DMS 273 (cell line): ENCODE measurements at regions not wholly inside any gene's neighbourhood (a gene's known extent, or its start where the extent isn't known, plus 50 kb on each side); places are given as distances from the start of the nearest gene placed in this dataset.

Source experiments
- DNase-seq: peaks from one replicate; lab custom pipeline; 2025; ENCODE audit not compliant: unreplicated experiment; lab: John Stamatoyannopoulos, UW

DNA sequence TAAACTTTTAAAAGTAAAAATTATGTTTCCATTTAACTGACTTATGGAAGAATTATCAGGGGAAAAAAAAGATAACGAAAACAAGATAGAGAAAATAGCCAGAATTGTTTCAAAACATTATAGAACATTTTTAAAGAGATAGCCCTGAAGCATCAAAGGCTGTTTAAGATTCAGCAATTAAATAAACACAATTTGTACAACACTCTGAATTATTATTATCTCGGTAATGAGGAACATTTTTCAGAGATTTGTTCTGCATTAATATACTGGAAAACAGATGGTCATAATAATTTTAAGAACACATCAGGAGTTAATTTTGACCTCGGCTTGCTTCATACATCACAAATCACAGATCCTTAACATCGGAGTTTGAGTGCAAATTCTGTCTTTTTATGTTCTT, 643.8 kb downstream of the SORCS1 start:
- DNase-seq: no peak

DNA sequence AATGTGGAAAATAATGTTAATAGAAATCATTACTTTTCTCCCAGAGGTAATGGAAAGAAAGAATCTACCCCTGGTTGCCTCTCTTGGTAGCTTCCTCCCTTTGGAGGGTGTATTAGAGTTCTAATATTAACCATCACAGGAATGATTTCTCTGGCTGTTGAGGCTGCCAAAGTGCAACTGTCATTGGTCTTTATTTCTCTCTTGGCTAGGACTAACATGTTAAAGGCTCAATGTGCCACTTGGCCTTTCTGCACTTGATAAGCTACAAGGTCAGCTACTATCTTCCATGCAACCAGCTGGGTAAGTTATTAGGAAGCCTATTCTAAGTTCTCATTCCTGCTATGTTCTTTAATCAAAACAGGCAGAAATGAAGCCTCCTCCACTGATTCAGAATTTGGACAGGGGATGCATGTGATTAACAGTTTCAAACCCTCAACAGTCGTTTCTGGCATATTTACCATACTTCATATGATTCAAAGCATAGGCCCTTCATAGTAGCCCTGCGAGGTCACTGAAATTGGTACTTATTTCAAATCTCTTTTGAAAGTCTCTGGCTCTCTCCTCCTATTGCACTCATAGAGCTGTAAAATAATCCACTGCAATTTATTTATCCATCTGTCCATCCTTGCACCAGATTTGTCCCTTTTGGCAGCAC, 645.0 kb downstream of the SORCS1 start:
- DNase-seq: no peak

DNA sequence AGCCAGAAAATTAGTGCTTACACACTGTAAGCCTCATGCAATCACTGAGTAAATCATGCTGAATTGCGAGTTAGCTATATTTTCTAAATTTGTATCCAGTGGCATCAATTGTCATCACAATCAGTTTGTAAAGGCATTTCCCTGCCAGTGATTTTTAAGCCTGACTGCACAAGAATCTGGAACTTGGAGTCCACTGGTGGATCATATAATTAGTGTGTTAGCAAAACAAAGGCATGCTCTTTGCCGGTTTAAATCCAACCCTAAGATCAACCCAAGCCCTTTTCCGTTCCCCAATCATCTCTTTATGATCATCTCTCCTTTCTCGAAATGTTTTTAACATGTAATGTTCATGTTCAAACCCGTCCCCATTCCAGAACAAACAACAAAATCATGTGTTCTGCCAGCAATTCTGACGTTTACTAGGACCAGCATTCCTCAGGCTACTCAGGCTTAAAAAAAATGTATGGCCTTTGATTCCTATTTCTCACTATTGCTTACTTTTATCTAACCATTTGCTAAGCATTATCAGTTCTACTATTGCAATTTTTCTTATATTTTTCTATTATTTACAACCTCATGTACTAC, 649.2 kb downstream of the SORCS1 start:
- DNase-seq: no peak

DNA sequence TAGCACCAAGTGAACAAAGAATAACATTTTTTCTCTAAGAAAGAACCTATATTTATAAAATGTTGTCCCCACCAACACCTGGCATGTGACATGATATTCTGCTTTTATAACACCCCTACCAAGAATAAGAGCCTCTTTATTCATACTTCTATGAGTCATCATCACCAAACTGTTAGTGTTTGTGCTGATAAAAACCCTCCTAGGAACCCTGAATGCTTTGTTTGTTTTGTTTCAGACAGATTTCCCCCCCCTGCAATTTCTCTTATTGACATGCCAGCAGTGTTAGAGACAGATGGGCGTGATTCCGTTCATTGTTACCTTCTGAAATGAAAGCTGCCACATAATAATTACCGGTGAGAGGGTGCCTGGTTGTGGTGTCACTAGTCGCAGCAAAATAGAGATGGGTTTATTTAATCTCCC, 651.1 kb downstream of the SORCS1 start:
- no peak for DNase-seq

DNA sequence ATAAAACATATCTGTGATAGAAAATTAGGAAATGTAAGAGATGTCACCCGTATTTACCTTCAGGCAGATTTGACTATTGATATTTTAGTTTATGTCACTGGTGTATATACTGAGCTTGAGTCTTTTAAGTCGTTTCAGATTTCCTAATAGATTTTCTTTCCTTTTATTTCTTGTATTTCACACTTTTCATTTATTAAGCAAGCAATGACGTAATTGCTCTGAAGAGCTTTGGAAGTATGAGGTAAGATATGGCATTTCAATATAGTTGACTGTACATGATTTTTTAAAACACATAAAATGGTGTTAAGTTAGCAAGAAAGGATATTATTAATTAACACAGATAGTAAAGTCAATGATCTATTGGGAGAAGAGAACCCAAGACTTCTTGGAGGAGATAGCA, 652.6 kb downstream of the SORCS1 start:
- DNase-seq: no peak

DNA sequence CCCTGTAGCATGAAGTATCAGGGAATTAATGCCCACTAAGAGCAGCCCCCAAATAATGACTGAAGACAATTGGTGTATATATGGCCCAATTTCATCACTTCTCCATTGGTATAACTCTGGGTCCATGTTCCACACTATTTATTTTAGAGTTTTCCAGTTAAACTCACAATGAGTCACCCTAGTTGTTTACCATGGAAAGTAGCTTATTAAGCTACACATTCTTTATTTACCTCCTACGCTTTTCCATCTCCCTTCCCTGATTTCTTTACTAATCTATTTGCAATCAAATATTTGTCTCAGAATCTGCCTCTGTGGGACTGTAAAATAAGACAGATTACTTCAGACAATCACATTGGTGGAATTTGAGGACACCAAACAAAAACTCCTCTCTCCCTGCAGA, 655.6 kb downstream of the SORCS1 start:
- no peak for DNase-seq

DNA sequence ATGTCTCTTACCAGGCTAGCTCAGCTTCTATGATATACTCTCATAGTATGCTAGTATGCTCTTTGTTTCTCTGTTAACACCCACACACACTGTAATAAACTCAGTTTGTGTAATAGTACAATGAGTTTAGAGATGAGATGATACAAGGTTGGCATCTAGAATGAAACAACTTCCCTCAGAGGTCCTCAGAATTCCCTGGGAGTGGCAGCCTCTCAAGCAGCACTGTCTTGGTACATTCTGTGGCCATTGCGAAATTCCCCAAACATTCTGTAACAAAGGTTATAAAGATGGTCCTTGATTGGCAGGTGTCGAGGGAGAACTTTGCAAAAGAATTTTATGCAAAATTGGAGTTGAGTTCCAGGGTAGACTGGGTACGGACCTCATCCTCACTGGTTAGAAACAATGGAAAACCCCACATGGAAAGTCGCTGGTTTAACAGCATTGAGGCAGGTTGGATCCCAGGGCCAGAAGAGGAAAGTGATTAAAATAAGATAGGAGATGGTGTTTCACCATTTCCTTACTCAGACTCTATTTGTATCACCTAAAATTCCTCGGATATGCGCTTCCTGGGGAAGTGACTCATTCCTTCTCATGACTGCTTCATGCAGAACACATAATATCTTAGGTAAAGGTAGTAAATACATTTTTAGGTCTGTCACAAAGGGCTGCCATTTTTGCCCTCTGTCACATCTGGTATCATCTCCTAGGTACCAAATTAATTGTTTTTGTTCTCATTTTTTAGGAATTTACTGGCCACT, 657.8 kb downstream of the SORCS1 start:
- no peak for DNase-seq

DNA sequence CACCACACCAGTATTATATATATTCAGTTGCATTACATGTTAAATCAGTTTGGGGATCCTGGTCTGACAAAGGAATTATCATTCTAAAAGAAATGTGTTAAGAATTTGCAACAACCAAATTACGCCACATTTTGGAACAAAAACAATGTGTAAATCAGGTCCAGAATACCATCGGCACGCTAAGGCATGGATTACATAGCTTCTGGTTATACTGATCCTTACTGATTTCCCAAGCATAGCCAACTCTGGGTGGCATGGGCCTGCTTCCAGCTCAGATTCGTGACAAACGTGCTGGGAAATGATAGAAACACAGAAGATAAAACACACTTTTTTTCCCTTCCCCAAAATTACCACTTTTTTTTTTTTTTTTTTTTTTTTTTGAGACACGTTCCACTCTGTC, 660.0 kb downstream of the SORCS1 start:
- no peak for DNase-seq

DNA sequence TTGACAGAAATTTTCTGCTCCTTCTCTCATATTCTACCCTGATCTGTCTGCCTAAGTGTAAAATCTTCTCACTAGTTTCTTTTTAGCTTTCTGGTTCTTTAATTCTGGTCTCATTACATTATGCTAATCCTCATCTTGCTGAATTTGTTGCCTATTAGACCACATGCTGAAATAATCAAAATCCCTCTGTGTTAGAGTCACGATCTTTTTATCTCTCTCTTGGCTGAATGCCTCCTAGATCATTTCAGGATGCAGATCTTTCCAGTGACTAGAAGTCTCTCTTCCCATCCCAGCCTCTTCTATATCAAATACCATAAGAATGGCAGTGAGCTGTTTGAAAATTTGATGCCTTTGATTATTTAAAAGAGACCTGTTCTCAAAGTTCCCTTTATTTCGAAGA, 661.9 kb downstream of the SORCS1 start:
- DNase-seq: no peak

DNA sequence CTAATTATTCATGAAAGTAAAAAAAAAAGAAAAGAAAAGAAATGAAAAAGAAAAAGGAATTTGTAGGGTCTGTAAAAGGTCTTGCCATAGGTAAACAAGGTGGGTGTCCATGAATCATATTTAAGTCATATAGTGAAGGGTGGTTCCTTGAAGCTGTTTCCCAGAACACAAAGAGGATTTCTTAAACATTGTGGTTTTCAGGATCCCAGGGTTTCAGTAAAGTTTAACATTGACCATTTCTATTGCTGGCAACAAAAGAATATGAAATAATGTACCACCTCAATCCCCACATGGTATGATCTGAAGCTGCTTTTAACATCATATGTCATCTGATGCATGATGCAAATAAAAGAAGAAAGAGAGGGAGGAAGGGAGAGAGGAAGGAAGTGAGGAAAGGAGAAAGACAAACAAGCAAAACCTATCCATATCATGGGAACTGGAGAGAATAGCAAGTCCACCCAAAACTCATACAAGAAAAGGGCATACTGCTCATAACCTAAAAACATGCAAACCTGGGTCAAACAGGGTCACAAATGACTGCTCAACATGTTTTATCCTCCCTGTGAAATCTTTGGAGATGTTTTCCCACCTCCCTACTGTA, 663.5 kb downstream of the SORCS1 start:
- DNase-seq: no peak

DNA sequence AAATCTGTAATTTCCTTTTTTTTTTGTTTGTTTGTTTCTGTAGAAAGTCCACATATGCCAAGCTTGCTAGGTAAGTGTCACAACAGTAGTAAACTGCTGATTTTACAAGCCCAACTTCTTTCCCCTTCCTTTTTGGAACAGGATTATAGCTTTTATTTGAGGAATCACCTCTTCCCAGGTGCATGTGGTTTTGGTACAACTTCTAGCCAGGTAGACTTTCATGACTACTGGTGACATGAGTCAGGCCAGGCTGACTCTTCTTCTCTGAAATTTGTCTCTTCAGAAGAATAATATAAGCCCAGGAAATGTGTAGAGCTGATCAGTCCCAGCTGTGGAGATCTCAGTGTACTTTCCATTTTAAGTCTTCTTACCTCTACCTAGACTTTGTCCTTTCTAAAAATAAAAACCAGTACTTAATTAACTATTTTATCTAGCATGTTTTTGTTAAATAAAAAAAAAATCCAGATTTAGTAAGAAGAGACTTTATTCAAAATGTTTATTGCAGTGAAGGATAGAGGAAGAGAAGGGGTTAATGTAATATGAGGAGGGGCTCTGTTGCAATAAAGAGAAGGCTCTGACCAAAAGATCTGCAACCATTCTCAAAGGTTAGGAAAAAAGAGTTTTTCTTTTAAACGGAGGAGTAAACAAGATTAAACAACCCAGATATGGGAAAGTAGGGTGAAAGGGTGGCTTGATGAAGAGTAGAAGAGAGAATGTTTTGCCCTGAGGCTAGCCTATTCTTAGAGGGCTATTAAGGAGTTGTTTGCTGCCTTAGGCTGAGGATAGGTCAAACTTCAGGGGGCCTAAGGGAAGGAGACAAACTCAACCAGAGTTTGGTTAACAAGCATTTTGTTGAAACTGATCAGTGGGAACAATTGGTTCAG, 664.2 kb downstream of the SORCS1 start:
- no peak for DNase-seq

DNA sequence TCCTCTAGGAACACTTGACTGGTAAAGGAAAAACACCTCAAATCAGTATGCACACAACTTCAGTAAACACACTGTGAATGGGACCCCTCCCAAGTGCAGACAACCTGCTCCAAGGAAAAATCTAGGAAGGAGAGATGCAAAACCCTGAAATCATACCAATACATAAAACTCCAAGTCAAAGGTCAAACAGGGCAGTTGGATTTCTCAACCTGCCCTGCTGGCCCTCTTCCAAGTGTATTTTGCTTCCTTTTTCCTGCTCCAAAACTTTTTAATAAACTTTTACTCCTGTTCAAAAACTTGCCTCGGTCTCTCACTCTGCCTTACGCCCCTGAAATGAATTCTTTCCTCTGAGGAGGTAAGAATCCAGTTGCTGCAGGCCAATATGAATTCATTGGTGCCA, 665.1 kb downstream of the SORCS1 start:
- no peak for DNase-seq

DNA sequence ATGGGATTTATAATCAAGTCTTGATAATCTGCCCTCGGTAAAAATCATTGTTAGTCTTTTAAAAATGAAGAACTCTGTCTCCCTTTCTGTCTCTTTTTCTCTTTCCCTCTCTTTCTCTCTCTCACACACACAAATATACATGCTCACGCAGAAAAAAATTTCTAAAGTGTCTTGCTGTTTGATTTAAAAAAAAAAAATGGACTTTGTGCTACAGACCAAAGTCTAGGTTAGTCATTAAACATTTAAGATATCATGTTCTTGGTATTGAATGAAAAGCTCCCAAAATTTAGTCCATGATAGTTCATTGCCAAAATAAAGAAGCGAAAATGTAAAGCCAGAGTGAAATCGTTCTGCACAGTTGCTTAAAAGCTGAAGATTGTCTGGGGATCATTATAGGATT, 665.8 kb downstream of the SORCS1 start:
- DNase-seq: no peak

DNA sequence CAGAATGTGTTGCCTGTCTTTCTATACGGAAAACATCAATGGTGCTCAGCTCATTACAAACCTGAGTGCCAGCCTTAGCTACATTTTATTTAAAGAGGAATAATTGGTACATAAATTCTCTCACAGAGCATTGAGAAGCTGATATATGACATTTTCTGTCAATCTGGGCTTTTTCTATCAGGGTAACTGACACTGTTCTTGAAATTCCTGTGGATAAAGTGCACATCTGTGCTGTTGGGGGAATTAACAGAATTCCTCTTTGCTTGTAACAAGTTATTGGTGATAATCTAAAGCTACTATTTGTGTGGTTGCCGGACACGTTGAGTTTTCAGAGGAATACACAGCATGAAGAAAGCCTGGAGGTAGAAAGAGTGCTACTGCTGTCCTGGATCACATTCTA, 668.6 kb downstream of the SORCS1 start:
- no peak for DNase-seq

DNA sequence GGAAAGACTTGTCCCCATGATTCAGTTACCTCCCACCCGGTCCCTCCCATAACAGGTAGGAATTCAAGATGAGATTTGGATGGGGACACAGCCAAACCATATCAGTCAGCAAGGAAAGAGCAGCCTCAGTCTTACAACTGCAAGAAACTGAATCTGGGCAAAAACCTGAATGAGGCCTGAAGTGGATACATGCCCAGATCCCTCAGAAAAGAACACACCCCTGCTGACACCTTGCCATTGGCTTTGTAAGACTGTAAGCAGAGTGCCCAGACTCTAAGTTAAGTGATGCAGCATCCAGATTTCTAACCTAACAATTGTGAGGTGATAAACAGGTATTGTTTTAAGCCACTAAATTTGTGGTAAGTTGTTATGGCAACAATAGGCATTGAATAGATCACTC, 670.8 kb downstream of the SORCS1 start:
- no peak for DNase-seq

DNA sequence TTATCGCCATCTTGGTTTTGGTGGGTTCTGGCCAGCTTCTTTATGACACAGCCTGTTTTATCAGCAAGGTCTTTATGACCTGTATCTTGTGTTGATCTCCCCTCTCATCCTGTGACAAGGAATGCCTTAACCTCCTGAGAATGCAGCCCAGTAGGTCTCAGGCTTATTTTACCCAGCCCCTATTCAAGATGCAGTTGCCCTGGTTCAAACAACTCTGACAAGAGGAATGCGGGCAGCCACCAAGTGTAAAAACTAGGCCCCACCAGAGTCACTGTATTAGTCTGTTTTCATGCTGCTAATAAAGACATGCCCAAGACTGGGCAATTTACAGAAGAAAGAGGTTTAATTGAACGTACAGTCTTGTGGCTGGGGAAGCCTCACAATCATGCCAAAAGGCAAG, 671.3 kb downstream of the SORCS1 start:
- no peak for DNase-seq

DNA sequence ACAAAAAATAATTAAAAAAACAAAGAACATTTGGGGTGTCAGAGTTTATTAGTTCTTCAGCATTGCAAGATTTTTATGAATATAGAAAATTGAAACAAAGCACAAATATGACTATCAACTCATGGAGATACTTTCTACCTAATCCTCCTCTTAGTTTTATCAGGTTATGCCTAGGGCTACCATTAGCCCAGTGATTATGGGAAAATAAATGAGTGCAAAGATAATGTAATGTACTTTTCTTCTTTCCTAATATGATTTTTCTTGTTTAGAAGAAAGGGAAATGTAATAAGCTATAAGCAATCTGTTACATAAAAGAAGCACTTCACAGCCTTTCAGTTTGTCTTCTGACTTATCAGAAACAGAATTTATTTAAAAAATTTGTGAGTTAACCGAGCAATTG, 676.8 kb downstream of the SORCS1 start:
- no peak for DNase-seq

DNA sequence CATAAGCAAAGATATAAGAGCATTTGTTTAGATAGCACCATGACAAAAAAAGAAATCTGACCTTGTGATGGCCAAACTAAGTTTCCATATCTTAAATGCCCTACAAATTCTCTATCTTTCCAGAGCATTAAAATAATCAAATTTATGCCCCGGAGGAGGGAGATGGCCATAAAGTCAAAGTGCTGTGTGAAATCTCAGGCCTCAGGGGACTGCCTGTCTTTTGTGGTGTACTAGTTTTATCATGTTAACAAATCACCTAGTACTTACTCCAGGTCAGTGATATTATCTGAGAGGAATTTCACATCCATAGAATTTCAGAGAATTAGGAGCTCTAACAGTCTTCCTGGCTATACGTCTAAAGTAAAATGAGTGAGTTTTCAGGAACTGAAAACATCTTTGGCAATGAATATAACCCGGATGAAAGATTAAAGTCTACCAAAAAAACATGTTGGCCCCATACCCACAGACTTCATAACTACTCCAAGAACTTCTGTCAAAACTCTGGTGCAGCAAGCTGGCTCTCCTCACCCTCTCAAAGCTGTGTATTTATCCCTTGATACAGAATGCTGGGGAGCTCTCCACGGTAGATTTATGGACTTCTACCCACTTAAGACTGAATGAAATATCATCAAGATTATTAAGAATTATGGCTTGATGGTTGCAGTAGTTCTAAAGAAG, 682.8 kb downstream of the SORCS1 start:
- DNase-seq: no peak

DNA sequence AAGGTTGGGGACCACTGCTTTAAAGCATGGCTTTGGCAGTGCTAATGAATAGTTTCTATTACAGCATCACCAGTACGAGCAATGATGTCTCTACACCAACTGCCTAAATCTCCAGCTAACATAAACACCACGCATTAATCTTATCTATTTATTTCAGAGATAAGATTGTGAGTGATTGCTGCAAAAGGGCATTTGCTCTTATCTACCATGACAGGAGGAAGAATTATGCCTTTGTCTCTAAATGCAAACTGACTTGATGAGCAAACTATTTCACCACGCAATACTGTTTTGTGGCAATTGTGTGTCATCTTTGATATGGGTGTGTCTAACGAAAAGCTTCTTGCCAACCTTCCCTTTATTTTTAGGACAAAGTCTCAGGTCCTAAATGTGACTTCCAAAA, 684.9 kb downstream of the SORCS1 start:
- DNase-seq: no peak

DNA sequence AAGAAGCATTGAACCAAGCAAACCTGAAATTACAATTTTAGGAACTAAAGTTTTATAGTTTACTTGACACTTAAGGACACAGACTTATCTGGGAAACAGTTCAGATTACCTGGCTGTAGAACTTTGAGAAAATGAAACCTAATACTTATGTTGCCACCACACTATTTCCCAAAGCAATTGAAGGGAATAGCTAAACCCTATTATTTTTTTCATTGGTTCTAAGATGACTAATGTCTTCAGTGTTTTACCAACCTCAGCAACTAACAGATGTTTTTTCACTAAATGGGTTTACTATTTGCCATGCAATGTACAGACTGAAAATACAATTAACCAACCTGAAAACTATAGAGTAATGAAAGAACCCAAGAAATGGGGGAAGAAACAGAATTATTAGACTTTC, 689.6 kb downstream of the SORCS1 start:
- no peak for DNase-seq
